ENCODE measurements at regions not wholly inside any gene's neighbourhood (a gene's known extent, or its start where the extent isn't known, plus 50 kb on each side); places are given as distances from the start of the nearest gene placed in this dataset.

DNA sequence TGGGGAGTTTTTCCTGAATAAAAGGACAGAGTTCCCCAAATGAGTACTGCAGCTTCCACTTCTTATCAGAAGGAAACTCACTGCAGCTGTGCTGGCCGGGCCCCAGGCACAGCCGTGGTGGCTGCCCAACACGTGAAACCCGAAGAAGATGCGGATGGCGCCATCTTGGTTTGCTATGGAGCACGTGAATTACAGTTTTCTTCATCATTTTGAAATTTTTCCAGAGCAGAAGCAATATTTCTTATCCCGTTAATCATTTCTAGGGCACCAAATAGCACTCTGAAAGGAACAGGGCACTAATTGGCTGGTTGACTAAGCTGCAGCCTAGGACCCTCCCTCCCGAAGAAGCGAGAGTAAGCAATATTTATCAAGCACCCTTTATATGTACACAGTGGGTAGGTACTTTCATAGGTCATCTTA is 63.2 kb upstream of the EPS8L3 start:
- no peak for DNase-seq (ENCODE audit: low read depth)

DNA sequence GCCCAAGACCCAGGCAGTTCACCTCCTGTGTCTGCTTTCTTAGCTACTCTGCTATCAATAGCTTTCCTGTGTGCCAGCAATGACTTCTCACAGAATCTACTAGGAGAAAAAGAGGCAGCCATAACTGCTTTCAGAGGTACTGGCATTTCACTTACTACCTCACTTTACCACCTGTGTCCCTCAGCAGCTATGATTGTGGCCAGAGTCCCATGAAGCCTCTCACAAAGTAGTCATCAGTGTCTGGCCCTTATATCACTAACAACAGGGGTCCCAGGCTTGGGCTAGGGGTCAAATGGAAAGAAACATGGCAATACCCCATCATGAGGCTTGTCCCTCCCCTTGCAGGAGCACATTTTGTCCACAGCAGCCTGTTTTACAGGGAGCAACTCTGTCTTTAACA is 62.7 kb upstream of the EPS8L3 start:
- DNase-seq (ENCODE audit: low read depth): no peak

DNA sequence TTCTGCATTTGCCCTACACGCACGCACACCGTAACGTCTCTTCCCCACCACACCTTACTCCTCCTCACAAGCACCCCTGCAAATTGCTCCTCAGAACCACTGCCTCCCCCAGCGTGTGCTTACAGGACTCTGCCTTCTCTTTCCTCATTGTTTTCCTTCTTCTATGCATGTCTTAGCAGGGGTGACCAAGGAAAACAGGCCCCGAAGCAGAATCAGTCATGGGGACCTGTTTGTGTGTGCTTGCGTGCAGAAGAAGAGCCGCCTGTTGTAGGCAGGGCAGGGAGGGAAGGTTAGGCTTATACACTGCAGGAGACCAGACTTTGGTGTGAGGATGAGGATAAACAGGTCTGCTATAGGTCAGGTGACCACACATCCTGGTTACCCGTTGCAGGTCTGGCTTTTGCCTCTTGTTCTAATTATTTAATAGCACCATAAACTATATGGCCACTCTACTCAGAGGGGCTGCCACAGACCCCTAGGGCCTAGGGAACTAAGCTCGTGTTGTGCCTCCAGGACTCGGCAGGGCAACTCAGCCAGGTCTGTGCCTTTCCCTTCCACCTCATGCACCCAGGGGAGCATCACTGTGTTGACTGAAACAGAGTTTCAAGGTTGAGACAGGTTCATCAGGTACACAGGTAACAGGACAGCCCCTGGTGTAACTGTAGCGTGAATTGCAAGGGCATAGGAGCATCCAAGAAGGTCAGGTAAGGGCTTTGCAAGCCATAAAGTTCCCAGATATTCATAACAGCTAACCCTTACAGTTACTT is 60.8 kb upstream of the EPS8L3 start:
- no peak for DNase-seq (ENCODE audit: low read depth)

DNA sequence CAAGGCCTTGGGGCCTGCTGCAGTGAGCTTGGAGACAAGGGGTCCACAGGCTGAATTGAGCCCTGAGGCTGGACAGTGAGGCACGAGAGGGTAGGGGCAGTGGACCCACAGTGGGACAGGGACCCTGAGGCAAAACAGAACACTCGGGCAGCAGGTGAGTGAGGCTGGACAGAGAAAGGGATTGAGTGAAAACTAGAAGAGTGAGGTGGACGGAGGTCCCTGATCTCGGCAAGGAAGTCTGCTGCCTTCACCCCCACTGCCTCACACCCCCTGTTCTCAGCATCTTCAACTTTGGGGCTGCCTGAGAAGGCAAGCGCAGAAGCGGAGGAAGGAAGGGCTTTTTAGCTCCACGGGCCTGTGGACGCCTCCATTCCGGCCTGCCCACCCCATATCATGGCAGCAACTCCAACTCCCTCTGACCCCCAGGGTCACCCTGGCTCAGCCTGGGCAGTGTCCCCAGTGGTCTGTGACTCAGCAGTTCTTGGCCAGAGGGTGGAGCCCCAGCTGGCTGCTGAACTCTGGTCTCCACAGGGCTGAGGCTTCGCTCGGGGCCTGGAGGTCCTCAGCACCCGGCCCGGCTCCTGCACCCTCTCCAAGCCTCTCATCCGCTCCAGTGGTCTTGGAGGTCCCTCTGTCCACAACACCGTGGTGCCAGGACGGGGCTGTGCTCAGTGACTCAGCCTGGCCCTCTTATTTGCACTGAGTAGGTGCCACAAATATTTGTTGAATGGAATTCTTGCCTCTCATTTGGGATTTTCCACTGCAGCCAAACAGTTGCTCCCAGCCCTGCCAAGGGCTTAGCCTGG is 60.0 kb upstream of the EPS8L3 start:
- DNase-seq (ENCODE audit: low read depth): peak; percentile 93

DNA sequence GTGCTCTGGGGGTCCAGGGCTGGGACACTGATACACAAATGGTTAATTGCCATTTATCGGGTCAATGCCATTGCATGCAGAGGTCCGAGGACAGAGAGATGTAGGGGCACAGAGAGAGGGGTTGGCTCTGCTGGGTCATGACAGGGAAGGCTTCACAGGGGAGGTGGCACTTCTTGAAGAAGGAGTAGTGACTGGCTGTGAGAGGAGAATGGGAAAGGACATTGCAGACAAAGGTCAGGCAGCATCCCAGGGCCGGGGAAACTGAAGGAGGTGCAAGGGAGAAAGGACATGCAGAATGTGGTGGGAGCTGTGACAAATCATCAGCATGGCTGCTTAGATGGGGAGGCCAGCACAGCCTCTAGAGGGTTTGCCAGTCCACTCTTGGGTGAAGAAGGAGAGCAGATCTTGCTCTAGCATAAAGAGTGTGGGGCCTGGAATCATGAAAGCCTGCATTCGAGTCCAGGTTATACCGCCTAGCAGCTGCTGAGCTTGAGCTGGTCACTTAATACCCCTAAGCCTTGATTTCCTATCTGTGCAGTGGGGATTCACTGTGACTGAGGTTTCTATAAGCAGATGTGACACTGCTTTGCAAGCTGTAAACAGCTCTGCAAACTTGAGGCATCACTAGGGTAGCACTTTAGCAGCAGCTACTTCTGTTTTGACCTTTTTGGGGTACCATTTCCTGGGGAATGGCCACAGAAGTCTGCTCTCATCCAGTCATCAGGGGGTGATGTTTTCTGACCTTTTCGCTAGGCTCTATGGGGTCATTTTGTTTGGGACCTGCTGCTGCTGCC is 59.2 kb upstream of the EPS8L3 start:
- DNase-seq (ENCODE audit: low read depth): no peak

DNA sequence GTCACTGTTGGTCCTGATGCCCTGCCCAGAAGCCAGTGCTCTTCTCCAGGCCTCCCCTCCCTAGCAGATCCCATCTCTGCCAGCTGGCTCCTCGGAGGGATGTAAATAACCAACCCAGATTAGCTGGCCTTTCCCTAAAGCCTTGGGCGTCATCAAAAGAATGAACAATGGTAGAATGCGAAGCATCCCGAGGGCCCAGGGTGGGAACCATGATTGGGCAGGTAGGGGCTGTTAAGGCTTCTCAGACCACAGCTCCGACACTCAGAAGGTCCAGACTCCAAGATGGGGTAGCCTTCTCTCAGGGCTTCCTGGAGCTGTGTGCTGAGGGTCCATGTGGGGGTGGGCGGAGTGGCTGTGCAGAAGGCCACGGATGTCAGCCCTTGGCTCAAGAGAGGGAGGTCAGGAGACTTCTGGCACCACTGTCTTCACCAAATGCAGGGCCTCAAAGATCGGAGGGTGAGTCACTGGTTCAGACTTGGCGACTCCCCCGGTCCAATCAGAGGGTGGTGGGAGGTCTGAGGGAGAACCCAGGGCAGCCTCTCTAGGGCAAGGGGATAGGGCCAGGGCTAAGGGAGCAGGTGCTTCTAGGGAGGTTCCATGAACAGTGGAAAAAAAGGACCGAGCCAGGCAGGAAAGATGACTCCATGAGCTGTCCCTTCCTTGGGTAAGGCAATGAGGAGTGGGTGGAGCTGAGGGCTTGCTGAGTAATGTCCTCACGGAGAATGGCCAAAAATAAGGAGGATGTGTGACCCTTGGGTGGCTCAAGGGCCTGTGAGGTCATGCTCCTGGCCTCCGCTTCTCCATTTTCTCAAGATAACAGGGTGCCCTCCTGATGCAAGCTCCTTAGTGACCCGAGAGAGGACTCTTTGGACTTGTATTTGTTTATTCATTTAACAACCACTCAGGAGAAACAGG is 58.4 kb upstream of the EPS8L3 start:
- DNase-seq (ENCODE audit: low read depth): peak; percentile 90

DNA sequence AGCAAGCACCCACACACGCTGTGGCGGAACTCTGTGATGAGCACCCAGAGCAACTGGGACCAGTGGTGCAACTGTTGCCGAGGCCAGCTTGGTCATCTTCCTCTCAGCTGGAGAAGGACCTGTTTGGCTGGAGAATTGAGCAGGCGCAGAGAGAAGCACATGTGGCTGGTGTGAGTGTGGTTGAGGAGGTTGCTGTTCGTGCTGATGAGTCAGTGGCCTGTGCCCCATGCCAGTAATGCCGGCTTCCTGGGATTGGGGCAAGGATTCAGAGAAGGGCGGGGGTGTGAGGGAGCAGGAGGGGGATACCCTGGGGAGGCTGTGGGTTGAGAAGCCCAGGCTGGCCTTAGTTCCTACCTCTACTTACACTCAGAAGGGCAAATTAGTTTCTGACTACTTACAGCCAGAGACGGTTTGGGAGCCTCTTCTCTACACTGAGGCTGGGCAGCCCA is 57.5 kb upstream of the EPS8L3 start:
- peak; percentile 98 for DNase-seq (ENCODE audit: low read depth)

DNA sequence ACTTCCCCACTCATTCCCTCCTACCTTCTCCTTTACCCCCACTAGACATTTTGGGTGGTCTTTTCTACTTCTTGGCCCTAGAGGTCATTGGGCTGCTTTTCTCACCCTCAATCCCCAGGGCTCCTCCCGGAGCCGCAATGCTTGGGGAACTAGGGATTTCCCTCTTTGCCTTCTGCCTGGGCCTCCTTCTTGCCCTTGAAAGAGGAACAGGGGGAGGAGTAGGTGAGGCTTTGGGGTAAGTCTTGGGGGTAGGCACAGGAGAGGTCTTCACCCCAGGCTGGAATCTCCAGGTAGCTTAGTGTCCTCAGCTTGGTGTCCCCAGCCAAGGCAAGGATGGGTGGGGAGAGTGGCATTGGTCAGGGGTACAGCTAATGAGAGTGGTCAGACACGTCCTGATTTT is 56.2 kb upstream of the EPS8L3 start:
- no peak for DNase-seq (ENCODE audit: low read depth)

DNA sequence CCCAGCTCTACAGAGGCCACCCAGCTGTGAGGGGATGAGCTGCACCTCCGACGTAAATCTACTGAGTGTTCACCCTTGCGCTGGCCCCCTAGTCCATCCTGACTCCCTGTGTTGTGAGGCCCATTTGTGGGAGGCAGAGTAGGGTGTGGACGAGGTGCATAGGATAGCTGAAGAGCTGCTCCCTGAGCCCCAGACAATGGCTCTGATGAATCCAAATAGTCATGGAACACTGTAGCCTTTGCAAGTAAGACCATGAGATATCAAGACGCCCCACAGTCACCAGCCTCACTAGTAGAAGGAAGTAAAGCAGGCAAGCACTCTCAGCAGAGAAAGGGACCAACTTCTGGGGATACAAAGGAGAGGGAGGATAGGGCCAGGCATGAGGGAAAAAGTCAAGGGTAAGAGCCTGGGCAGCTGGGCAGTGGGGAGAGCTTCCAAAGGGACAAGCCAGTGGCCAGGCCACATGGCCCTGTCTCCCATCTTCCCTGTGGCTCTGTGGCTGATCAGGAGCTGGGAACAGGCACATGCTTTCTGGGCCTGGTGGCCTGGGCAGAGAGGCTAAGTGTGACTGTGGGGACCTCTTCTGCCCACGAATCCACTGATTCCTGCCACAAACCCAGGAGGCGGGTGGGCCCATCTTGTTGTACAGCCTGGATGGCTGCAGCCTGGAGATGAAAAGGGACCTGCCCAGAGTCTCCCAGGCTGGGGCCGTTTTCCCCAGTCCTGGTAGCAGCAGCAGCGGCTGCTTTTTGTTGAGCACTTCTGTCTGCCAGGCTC is 55.5 kb upstream of the EPS8L3 start:
- no peak for DNase-seq (ENCODE audit: low read depth)

DNA sequence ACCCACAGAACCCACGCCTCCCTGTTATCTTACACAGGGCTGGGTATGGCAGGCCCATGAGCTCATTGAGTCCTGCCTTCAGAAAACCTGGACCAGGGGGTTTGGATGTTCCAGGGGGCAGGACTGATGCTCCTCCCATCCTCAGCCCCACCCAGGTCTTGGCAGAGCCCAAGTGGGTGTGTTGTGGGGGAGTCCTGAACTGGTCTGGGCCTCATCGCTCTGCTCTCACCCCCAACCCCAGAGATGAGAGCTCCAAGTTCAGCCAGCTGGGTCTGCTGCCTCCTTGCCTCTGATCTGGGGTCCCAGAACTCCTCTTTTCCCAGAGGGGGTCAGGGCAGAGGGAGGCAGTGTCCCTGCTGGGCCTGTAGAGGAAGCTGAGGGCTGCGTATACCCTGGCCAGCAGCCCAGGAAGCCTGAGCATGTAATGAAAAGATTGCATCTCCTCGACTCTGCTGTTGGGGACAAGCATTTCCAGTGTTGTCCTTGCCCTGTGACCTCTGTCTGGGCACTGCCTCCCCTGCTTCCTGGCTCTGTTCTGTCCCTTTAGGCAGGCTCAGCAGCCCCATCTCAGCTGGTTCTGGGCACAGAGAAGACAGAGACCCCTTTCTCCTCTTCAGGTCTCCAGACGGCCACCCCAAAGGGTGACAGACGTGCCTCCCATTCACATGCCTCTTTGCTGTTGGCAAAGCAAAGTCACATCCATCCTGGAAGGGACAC is 54.7 kb upstream of the EPS8L3 start:
- no peak for DNase-seq (ENCODE audit: low read depth)

DNA sequence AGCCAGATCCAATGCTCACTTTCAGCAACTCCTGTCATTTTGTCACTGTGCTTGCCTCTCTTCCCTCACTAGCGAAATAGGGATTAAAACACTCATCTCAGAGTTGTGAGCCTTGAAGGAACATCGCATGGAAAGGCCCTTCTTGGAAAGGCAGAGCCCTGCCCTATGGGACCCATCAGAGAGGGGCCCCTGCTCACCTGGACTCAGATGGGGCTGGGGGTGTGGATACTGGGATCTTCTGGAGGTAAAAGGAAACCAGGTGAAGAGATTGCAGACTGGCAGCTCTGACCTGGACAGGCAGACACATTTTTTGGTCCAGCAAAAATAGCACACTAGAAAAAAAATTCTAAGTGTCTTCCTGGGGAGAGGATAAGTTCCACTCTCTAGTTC is 54.2 kb upstream of the EPS8L3 start:
- no peak for DNase-seq (ENCODE audit: low read depth)

DNA sequence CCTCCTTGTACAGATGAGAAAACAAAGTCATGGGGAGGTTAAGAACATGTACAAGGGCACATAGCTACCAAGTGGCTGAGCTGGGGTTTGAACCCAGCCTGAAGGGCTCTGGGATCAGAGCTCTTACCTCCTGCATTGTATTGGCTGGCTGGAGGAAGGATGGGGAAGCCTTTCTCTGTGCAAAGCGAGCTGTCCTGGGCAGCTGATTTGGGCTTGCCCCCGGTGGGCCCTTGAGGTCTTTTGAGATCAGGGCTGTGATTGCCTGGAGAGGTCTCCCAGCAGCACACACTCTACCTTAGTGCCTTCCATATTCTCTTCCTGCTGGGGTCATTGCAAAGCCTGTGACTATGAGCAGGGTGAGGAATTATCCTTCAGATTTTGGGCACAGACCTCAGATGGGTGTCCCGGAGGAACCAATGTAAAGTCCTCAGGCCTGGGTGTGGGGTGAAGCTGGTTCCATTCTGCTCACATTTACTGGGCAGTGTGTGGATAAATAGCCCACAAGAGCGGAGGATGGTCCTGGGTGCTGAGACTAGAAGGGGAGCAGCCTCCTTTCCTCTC is 53.3 kb upstream of the EPS8L3 start:
- no peak for DNase-seq (ENCODE audit: low read depth)

DNA sequence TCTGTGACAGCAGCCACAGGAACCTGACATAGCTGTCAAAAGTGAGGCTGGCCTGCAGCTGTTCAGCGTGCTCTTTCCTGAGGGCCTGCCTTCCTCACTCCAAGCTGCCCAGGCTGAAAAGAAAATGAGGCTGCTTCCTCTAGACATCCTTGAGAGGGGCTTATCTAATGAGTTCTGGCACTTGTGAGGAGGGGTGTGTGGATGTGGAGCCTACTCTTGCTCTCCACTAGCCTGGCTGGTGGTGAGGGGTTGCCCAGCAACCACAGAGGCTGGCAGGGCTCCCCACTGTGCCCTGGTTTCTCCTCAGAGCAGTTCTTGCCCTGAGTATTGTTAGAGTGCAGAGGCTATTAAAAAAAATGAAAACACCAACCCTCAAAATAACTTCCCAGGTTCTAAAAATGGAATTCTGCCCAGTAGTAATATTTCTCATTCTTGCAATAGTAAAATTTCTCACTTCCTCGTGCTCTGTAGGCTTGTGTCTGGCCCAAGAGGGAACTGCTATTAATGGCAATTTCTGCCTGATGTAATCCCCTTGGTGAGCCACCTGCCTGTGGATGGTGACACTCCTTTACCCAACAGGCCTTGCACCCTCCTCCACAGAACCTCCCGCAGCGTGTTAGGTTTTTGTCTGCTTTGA is 52.6 kb upstream of the EPS8L3 start:
- no peak for DNase-seq (ENCODE audit: low read depth)

DNA sequence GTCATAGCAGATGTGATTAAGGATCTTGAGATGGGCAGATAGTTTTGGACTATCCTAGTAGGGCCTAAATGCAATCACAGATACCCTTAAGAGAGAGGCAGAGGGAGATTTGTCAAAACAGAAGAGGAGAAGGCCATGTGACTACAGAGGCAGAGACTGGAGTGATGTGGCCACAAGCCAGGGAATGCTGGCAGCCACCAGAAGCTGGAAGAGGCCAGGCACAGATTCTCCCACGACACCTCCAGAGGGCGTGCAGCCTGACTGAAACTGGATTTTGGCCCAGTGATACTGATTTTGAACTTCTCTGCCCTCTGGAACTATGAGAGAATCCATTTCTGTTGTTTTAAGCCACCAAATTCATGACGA is 52.1 kb upstream of the EPS8L3 start:
- DNase-seq (ENCODE audit: low read depth): no peak

DNA sequence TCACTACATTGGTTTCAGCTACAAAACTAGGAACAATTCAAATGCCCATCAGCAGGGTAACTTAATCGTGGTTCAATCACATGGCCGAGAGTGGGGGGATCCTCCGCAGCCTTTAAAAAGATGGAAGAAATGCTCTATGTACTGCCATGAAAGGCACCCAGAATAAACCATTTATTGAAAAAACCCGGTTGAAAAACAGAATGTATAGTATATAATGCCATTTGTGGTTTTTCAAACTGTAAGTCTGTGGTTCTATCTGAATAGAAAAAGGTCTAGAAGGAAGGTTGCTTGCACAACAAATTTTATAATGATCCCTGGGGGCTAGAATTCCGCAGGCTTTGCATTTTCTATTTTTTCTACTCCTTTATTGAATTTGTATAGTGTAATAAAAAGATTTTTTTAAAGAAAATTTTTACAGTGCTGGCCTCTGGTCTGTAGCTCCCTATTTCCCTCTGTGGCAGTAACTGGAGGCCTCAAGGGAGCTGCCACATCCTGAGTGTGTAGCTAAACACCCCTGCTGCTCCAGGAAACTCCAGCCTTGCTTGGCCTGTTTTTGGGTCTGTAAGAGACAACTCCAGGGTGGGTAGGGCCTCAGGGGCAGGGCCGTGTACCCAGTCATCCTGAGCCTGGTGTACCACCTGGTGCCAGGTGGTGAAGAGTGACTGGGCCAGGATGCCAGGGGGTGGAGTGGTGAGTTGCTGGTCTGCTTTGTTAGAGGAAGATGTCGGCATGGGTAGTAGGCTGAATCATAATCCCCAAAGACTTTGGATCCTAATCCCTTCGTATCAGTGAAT is 51.5 kb upstream of the EPS8L3 start:
- DNase-seq (ENCODE audit: low read depth): no peak

DNA sequence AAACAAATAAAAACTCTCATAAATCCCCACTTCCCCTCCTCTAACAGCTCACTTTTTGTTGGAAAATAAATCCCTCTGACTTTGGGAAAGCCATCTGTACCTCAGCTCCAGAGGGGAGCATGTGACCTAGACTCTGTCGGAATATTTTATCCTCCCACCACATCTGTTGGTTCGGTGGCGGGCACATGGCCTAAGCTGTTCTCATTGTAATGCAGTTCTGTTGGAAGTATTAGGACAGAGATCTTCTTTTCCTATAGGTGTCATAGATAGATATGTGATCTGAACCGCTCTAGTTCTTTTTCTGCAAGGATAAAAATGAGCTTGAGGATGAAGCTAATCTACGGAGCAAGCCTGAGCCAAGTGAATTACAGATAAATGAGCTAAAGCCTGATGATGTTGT is 50.5 kb upstream of the EPS8L3 start:
- DNase-seq (ENCODE audit: low read depth): no peak
